ENCODE measurements at regions not wholly inside any gene's neighbourhood (a gene's known extent, or its start where the extent isn't known, plus 50 kb on each side); places are given as distances from the start of the nearest gene placed in this dataset.

DNA sequence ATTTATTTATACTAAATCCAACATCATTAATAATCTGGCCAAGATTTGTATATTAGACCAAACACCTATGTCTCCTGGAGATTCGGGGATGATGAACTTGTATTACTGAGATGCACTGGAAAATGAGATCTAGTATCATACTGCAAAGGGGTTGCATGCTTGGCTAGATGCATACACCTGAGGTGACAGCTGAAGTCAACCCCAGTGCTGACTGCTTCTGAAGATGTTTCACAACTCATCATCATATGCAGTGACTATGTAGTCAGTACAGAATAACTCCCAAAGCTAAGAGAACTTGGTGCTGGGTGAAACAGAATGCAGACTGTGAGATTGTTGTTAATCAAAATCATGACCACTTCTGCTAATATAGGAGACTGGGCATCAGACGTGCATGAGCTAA lies 1114.2 kb downstream of the NSUN3 start:
- no peak for TF ChIP-seq EZH2phosphoT487 (IDR thresholded peaks at IDR 0.05; ENCODE audit: low read depth, severe bottlenecking, unreplicated experiment)
- TF ChIP-seq, protein P1, sequence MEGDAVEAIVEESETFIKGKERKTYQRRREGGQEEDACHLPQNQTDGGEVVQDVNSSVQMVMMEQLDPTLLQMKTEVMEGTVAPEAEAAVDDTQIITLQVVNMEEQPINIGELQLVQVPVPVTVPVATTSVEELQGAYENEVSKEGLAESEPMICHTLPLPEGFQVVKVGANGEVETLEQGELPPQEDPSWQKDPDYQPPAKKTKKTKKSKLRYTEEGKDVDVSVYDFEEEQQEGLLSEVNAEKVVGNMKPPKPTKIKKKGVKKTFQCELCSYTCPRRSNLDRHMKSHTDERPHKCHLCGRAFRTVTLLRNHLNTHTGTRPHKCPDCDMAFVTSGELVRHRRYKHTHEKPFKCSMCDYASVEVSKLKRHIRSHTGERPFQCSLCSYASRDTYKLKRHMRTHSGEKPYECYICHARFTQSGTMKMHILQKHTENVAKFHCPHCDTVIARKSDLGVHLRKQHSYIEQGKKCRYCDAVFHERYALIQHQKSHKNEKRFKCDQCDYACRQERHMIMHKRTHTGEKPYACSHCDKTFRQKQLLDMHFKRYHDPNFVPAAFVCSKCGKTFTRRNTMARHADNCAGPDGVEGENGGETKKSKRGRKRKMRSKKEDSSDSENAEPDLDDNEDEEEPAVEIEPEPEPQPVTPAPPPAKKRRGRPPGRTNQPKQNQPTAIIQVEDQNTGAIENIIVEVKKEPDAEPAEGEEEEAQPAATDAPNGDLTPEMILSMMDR (IDR thresholded peaks at IDR 0.05; ENCODE audit: poor library complexity) = no peak
